ENCODE measurements at regions not wholly inside any gene's neighbourhood (a gene's known extent, or its start where the extent isn't known, plus 50 kb on each side); places are given as distances from the start of the nearest gene placed in this dataset.

GRCh38 chr5:103895738-103896137, 333.1 kb upstream of the NUDT12 start:
- no peak overlapping the region for H3K4me3 ChIP-seq (ENCODE audit: low read depth, low read length)
- H3K27me3 ChIP-seq (ENCODE audit: control insufficient read depth, insufficient read depth, low read length) = no peaks in the 10 kb centered on the region
- FAIRE-seq (no peak), DNase-seq (ENCODE audit: low read depth) (no peak)
- TF ChIP-seq CTCF (IDR thresholded peaks at IDR 0.05; ENCODE audit: insufficient read depth, low read length, severe bottlenecking) = no peak
- no peaks in the 10 kb centered on the region for H3K36me3 ChIP-seq (ENCODE audit: control insufficient read depth, insufficient read depth, low read length)

GRCh38 chr5:103894882-103895281, 332.3 kb upstream of the NUDT12 start:
- TF ChIP-seq CTCF (IDR thresholded peaks at IDR 0.05; ENCODE audit: insufficient read depth, low read length, severe bottlenecking) = no peak
- FAIRE-seq = no peak
- no peaks in the 10 kb centered on the region for H3K27me3 ChIP-seq (ENCODE audit: control insufficient read depth, insufficient read depth, low read length)
- no peaks in the 10 kb centered on the region for H3K36me3 ChIP-seq (ENCODE audit: control insufficient read depth, insufficient read depth, low read length)
- no peak overlapping the region for H3K4me3 ChIP-seq (ENCODE audit: low read depth, low read length)
- no peak for DNase-seq (ENCODE audit: low read depth)

GRCh38 chr5:103891151-103891550, 328.6 kb upstream of the NUDT12 start:
- Histone ChIP-seq H3K36me3 (ENCODE audit: control insufficient read depth, insufficient read depth, low read length) (no peaks in the 10 kb centered on the region), H3K27me3 (ENCODE audit: control insufficient read depth, insufficient read depth, low read length) (no peaks in the 10 kb centered on the region), H3K4me3 (ENCODE audit: low read depth, low read length) (no peak overlapping the region)
- FAIRE-seq (no peak), DNase-seq (ENCODE audit: low read depth) (no peak)
- no peak for TF ChIP-seq CTCF (IDR thresholded peaks at IDR 0.05; ENCODE audit: insufficient read depth, low read length, severe bottlenecking)

GRCh38 chr5:103890313-103890712, 327.7 kb upstream of the NUDT12 start:
- no peak for TF ChIP-seq CTCF (IDR thresholded peaks at IDR 0.05; ENCODE audit: insufficient read depth, low read length, severe bottlenecking)
- Histone ChIP-seq H3K27me3 (ENCODE audit: control insufficient read depth, insufficient read depth, low read length) (no peaks in the 10 kb centered on the region), H3K4me3 (ENCODE audit: low read depth, low read length) (no peak overlapping the region), H3K36me3 (ENCODE audit: control insufficient read depth, insufficient read depth, low read length) (no peaks in the 10 kb centered on the region)
- no peak for DNase-seq (ENCODE audit: low read depth)
- FAIRE-seq = no peak

- no peak overlapping the region for H3K4me3 ChIP-seq (ENCODE audit: low read depth, low read length)
- no peaks in the 10 kb centered on the region for H3K27me3 ChIP-seq (ENCODE audit: control insufficient read depth, insufficient read depth, low read length)
- no peak for DNase-seq (ENCODE audit: low read depth)
- no peaks in the 10 kb centered on the region for H3K36me3 ChIP-seq (ENCODE audit: control insufficient read depth, insufficient read depth, low read length)
- TF ChIP-seq CTCF (IDR thresholded peaks at IDR 0.05; ENCODE audit: insufficient read depth, low read length, severe bottlenecking) = no peak
- no peak for FAIRE-seq
These were observed 327.1 kb upstream of the NUDT12 start for GRCh38 chr5:103889500-103890209.

- Histone ChIP-seq H3K27me3 (ENCODE audit: control insufficient read depth, insufficient read depth, low read length) (no peaks in the 10 kb centered on the region), H3K36me3 (ENCODE audit: control insufficient read depth, insufficient read depth, low read length) (no peaks in the 10 kb centered on the region), H3K4me3 (ENCODE audit: low read depth, low read length) (no peak overlapping the region)
- TF ChIP-seq CTCF (IDR thresholded peaks at IDR 0.05; ENCODE audit: insufficient read depth, low read length, severe bottlenecking) = no peak
- FAIRE-seq = no peak
- DNase-seq (ENCODE audit: low read depth) = no peak
These were observed 324.2 kb upstream of the NUDT12 start for GRCh38 chr5:103886826-103887225.
